HCT116 (cell line): ENCODE measurements at regions not wholly inside any gene's neighbourhood (a gene's known extent, or its start where the extent isn't known, plus 50 kb on each side); places are given as distances from the start of the nearest gene placed in this dataset.

Source experiments
- CTCF ChIP-seq, 3 experiments: fragments of 200-600 bp in 1 of 3; sonication (generic) in 1 of 3; IDR thresholded peaks in 2 of 3; conservative IDR thresholded peaks in 1 of 3; 2 replicates each; pipeline ENCODE4 v1.5.1; 2012 to 2017; ENCODE audit warnings: low read depth in 2 of 3, low read length in 2 of 3, antibody characterized with exemption in 1 of 3, borderline replicate concordance in 1 of 3, control low read depth in 1 of 3, mild to moderate bottlenecking in 1 of 3, mixed read lengths in 1 of 3, mixed run types in 1 of 3, moderate library complexity in 1 of 3; ENCODE audit not compliant: insufficient read depth in 1 of 3
- EZH2 ChIP-seq: fragments of 200-600 bp; sonication (generic); IDR thresholded peaks from 2 replicates; pipeline ENCODE4 v1.6.1; 2017; ENCODE audit warnings: antibody characterized with exemption, mixed run types
- EZH2phosphoT487 ChIP-seq: fragments of 200-600 bp; IDR thresholded peaks from 2 replicates; pipeline ENCODE4 v1.6.1; 2018; ENCODE audit warnings: antibody characterized with exemption, borderline replicate concordance
- POLR2A ChIP-seq: IDR thresholded peaks from 2 replicates; pipeline ENCODE4 v1.7.0; 2011; ENCODE audit warnings: borderline replicate concordance; ENCODE audit not compliant: insufficient read depth, insufficient read length; ENCODE audit errors: extremely low read depth
- POLR2AphosphoS5 ChIP-seq: IDR thresholded peaks from 2 replicates; pipeline ENCODE4 v1.6.1; 2011; ENCODE audit warnings: mild to moderate bottlenecking, low read depth, low read length, moderate library complexity
- SRF ChIP-seq: IDR thresholded peaks from 2 replicates; pipeline ENCODE4 v1.6.1; 2012; ENCODE audit warnings: low read depth
- ZNF274 ChIP-seq: fragments of 200-500 bp; sonication (Bioruptor generic); IDR thresholded peaks from 2 replicates; pipeline ENCODE4 v1.6.1; 2014; ENCODE audit warnings: mild to moderate bottlenecking, low read depth, low read length, inconsistent platforms

GRCh38 chr14:84527706-84528105 is 1002.2 kb upstream of the FLRT2 start:
- TF ChIP-seq CTCF (IDR thresholded peaks at IDR 0.05 in 2 of 3, conservative IDR thresholded peaks at IDR 0.05 in 1 of 3; ENCODE audit: borderline replicate concordance in 1 of 3, insufficient read depth in 1 of 3, low read depth in 2 of 3, low read length in 2 of 3) (no peak), POLR2AphosphoS5 (no peak), ZNF274 (no peak), POLR2A (no peak), EZH2 (no peak), EZH2phosphoT487 (no peak), SRF (no peak)
